Cardiac muscle cell (in vitro differentiated cells and primary cell): ENCODE measurements at regions not wholly inside any gene's neighbourhood (a gene's known extent, or its start where the extent isn't known, plus 50 kb on each side); places are given as distances from the start of the nearest gene placed in this dataset.

Source experiments
- DNase-seq, 2 donors: peaks; one replicate each; pipeline versions ENCODE4 v3.0.0 to v3.0.0-alpha.2; 2010 to 2017; ENCODE audit warnings: low read depth in 1 of 2, low spot score in 1 of 2
- H3K27ac ChIP-seq: fragments of 200-600 bp; sonication (generic); 2 replicates; pipeline ENCODE4 v1.5.1; 2016
- H3K27me3 ChIP-seq: fragments of 200-600 bp; sonication (generic); 2 replicates; pipeline ENCODE4 v1.6.0; 2016; ENCODE audit warnings: control low read depth
- H3K36me3 ChIP-seq: fragments of 200-600 bp; sonication (generic); 2 replicates; pipeline ENCODE4 v1.5.1; 2016; ENCODE audit warnings: control low read depth
- H3K4me1 ChIP-seq: fragments of 200-600 bp; sonication (generic); 2 replicates; pipeline ENCODE4 v1.8.1; 2017; ENCODE audit warnings: low read depth, mild to moderate bottlenecking, mixed run types
- H3K4me3 ChIP-seq: fragments of 200-600 bp; sonication (generic); 2 replicates; pipeline ENCODE4 v1.5.1; 2016; ENCODE audit warnings: mild to moderate bottlenecking
- H3K9me3 ChIP-seq: fragments of 200-600 bp; sonication (generic); 2 replicates; pipeline ENCODE4 v1.5.1; 2017; ENCODE audit warnings: low read depth, mild to moderate bottlenecking, control low read depth
- TF ChIP-seq, protein P1 (sequence below): IDR thresholded peaks from 2 replicates; pipeline ENCODE4 v1.5.1; 2012; ENCODE audit warnings: low read depth, mild to moderate bottlenecking, low read length

DNA sequence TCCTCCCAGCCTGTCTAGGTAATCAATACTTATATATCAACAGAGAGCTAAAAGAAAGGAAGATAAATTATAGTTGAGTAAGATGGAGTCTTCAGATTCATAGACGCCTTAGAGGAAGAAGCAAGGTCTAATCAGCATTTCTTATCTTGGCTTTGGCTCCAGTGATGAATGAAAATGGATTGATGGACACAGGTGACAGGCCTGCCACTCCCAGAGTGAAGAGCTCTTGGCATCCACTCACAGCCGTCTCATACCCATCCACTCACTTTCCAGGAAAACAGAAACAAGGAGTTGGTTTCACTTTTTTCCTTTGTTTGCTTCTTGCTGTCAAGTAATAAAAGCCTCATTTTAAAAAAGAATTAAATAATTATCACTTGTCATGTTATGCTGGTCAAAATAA, 168.2 kb downstream of the MFSD1 start:
- H3K36me3 ChIP-seq, result no peaks in the 10 kb centered on the region
- TF ChIP-seq, protein P1, sequence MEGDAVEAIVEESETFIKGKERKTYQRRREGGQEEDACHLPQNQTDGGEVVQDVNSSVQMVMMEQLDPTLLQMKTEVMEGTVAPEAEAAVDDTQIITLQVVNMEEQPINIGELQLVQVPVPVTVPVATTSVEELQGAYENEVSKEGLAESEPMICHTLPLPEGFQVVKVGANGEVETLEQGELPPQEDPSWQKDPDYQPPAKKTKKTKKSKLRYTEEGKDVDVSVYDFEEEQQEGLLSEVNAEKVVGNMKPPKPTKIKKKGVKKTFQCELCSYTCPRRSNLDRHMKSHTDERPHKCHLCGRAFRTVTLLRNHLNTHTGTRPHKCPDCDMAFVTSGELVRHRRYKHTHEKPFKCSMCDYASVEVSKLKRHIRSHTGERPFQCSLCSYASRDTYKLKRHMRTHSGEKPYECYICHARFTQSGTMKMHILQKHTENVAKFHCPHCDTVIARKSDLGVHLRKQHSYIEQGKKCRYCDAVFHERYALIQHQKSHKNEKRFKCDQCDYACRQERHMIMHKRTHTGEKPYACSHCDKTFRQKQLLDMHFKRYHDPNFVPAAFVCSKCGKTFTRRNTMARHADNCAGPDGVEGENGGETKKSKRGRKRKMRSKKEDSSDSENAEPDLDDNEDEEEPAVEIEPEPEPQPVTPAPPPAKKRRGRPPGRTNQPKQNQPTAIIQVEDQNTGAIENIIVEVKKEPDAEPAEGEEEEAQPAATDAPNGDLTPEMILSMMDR, result no peak

DNA sequence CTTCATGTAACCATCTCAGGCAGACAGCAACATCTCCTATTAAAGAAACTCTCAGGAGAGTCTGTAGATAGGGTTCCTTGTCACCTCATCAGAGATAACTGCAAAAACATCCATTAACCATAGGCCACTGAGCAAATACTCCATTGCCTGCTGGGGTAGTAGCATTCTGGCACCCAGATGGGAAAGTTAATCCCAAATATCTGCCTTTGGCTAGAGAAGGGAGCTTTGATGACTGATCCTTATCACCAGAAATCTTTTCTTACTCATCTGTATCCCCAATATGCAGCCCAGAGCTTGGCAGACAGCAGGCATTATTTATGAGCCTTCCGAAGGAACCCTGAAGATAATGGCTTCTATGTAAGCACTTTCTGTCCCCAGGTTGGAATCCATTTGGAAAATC, 173.1 kb downstream of the MFSD1 start:
- Histone ChIP-seq H3K4me1 (no peaks in the 10 kb centered on the region), H3K36me3 (no peaks in the 10 kb centered on the region), H3K4me3 (no peak overlapping the region), H3K27me3 (no peaks in the 10 kb centered on the region), H3K27ac (no peak overlapping the region), H3K9me3 (no peaks in the 10 kb centered on the region)
- DNase-seq, result no peak
- TF ChIP-seq, protein P1, result no peak

More for the DNA sequence above, 168.2 kb downstream of the MFSD1 start:
- H3K27me3 ChIP-seq, result no peaks in the 10 kb centered on the region
- H3K4me3 ChIP-seq, result no peak overlapping the region
- DNase-seq, result no peak
- no peaks in the 10 kb centered on the region for H3K4me1 ChIP-seq
- H3K27ac ChIP-seq, result no peak overlapping the region
- no peaks in the 10 kb centered on the region for H3K9me3 ChIP-seq

DNA sequence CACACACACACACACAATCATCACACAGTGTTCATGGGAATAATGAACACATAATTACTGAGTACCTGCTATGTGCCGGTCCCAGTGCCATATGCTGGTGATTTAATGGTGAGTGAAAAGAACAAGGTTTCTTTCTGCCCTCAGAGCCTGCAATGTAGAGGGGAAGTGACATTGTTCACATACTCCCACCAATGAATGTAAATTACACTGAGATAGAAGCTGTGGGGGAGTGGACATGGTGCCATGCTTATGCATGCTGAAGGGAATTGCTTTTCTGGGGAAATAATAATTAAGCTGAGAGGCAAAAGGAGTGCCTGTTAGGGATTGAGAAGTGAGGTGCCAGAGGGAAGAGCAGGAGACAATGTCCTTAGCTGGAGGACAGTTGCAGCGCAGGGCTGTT, 175.1 kb downstream of the MFSD1 start:
- H3K27ac ChIP-seq, result no peak overlapping the region
- TF ChIP-seq, protein P1, result no peak
- H3K9me3 ChIP-seq, result no peaks in the 10 kb centered on the region
- no peak for DNase-seq
- no peaks in the 10 kb centered on the region for H3K36me3 ChIP-seq
- H3K27me3 ChIP-seq, result no peaks in the 10 kb centered on the region
- H3K4me1 ChIP-seq, result no peaks in the 10 kb centered on the region
- H3K4me3 ChIP-seq, result no peak overlapping the region

DNA sequence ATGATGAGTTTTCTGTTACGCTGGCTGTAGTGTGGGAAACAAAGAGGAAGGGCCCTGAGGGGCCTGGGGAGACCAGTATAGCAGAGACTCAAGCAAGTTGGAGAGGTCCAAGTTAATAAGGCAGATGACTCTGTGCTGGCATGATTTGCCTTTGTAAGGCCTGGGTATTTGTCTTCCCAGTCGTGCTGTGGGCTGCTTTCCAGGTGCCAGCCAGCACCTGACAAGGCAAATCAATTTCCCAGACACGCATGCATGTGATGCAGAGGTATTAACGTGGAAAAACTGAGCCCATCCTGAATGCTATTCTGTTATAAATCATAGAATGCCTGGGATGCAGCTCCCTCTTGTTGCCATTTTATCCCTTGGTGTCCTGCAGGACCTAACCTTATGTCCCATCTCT, 175.6 kb downstream of the MFSD1 start:
- Histone ChIP-seq H3K9me3 (no peaks in the 10 kb centered on the region), H3K4me3 (no peak overlapping the region), H3K27ac (no peak overlapping the region), H3K36me3 (no peaks in the 10 kb centered on the region), H3K27me3 (no peaks in the 10 kb centered on the region), H3K4me1 (no peaks in the 10 kb centered on the region)
- TF ChIP-seq, protein P1, result no peak
- DNase-seq, result no peak

DNA sequence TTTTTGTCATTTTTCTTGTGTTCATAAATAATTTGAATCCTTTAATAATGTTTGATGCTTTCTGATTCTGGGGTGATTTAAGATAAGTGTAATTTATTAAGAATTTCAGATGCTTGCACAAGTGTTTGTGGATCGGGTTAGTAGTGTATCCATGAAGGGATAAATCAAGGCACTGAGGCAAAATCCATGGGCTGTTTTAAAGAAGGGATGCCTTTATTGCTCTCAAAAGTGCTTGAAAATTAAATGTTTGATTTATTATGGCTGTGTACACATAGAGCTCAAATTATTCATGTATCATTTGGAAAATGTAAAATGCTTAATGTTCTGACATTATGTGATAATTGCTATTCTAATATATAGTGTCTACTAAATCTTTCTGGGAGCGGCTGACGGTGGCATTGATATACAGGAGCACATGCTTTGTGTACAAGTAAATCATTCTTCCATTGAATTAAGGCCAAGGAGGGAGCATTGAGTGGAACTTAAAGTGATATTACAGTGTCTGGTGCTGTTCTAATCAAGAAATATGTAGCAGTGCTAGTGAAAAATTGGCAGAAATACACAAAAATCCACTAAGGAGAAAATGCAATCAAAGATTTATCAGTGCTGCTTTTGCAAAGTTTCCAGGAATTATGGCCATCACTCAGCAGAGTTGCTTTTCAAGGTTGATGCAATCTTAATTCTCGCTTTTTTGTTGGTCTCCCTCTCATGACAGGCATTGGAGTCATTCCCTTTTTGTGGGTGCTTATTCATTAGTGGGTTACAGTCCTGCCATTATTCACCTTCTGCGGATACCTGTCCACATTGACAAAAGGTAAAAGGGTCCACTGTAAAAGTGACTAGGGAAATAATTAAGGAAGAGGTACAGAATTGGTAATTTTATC, 181.6 kb downstream of the MFSD1 start:
- Histone ChIP-seq H3K9me3 (no peaks in the 10 kb centered on the region), H3K4me3 (no peak overlapping the region), H3K27me3 (no peaks in the 10 kb centered on the region), H3K36me3 (no peaks in the 10 kb centered on the region), H3K4me1 (no peaks in the 10 kb centered on the region), H3K27ac (no peak overlapping the region)
- DNase-seq, result no peak
- TF ChIP-seq, protein P1, result no peak
